ENCODE measurements at regions not wholly inside any gene's neighbourhood (a gene's known extent, or its start where the extent isn't known, plus 50 kb on each side); places are given as distances from the start of the nearest gene placed in this dataset.

DNA sequence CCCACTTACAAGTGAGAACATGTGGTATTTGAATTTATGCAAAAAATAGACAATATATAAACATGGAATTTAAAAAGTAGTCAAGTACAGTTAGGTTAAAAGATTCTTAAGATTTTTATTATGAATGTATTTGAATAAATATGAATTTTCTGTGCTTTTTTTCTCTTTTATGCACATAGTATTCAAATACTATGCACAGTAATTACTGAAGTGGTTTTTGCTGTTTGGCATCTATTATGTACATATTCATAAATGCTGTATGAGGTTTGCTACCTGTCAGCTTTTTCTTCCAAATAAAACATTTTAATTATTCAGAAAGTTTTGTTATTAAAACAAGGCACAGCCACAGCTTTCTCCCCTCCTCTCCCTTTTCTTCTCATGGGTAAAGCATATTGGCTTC is 1272.7 kb downstream of the NSUN3 start:
- TF ChIP-seq CTCF (optimal IDR thresholded peaks at IDR 0.05 in 1 of 3, IDR thresholded peaks at IDR 0.05 in 1 of 3, conservative IDR thresholded peaks at IDR 0.05 in 1 of 3; ENCODE audit: extremely low read depth in 1 of 3, insufficient read depth in 2 of 3, low read length in 3 of 3) = no peak
- TF ChIP-seq EZH2 (IDR thresholded peaks at IDR 0.05; ENCODE audit: low read length) = no peak

Data from keratinocyte (primary cell).